Lower leg skin (tissue), 4 donors: ENCODE measurements at regions not wholly inside any gene's neighbourhood (a gene's known extent, or its start where the extent isn't known, plus 50 kb on each side); places are given as distances from the start of the nearest gene placed in this dataset.

Experiments
- DNase-seq, 2 donors: peaks; one replicate each; pipeline ENCODE4 v3.0.0-alpha.2; 2019; ENCODE audit warnings: low spot score in 2 of 2
- H3K4me3 ChIP-seq: fragments of 200-600 bp; sonication (generic); 2 replicates; pipeline ENCODE4 v1.5.1; 2017; ENCODE audit warnings: mild to moderate bottlenecking, low read depth; ENCODE audit not compliant: poor library complexity, severe bottlenecking
- CTCF ChIP-seq, 3 donors: fragments of 450-650 bp; IDR thresholded peaks; one replicate each; pipeline ENCODE4 v1.5.1; 2016; ENCODE audit warnings: antibody characterized with exemption in 3 of 3, mild to moderate bottlenecking in 3 of 3, moderate library complexity in 2 of 3
- POLR2A ChIP-seq, 2 donors: fragments of 450-650 bp; IDR thresholded peaks; one replicate each; pipeline ENCODE4 v1.6.1; 2016 to 2017; ENCODE audit warnings: antibody characterized with exemption in 2 of 2, mild to moderate bottlenecking in 1 of 2, moderate library complexity in 1 of 2
- WGBS, 2 donors: methylation state at CpG; one replicate each; pipeline ENCODE4 v1.1.5; 2018; 5-methylcytosine and 5-hydroxymethylcytosine counted together
- intact Hi-C: fragments of 100-400 bp; cut with DNase I; formaldehyde crosslinking; loops from one replicate; pipeline ENCODE4 v1.15.0; 2023; ENCODE audit warnings: low total_unique reads

- no peak for DNase-seq
- H3K4me3 ChIP-seq, result no peak overlapping the region
- intact Hi-C loops, result no loop called here
- no peak for TF ChIP-seq CTCF (IDR thresholded peaks at IDR 0.05)
- no peak for TF ChIP-seq POLR2A (IDR thresholded peaks at IDR 0.05)
- 52 to 58% methylated on average over 10 of the region's 10 CpGs for WGBS, 2 donors
Measured at GRCh38 chr20:48538058-48538825, 289.6 kb downstream of the PREX1 start.

GRCh38 chr20:48536206-48536605 is 291.6 kb downstream of the PREX1 start:
- 40 to 44% methylated on average over 2 of the region's 2 CpGs for WGBS, 2 donors
- DNase-seq, result no peak
- H3K4me3 ChIP-seq, result no peak overlapping the region
- intact Hi-C loops, result no loop called here
- TF ChIP-seq CTCF (IDR thresholded peaks at IDR 0.05) (no peak), POLR2A (IDR thresholded peaks at IDR 0.05) (no peak)

GRCh38 chr20:48535556-48535955 is 292.2 kb downstream of the PREX1 start:
- WGBS, 2 donors, result 85 to 92% methylated on average over 4 to 5 of the region's 5 CpGs
- no peak for DNase-seq
- TF ChIP-seq CTCF (IDR thresholded peaks at IDR 0.05) (no peak), POLR2A (IDR thresholded peaks at IDR 0.05) (no peak)

GRCh38 chr20:48532028-48532427 is 295.8 kb downstream of the PREX1 start:
- intact Hi-C loops, result no loop called here
- WGBS, 2 donors, result 79 to 86% methylated on average over 2 of the region's 2 CpGs
- peak in 1 of 2 donors; percentile 15 for DNase-seq

More at GRCh38 chr20:48535556-48535955, 292.2 kb downstream of the PREX1 start:
- intact Hi-C loops, result no loop called here
- no peak overlapping the region for H3K4me3 ChIP-seq

GRCh38 chr20:48531505-48531904 is 296.3 kb downstream of the PREX1 start:
- TF ChIP-seq POLR2A (IDR thresholded peaks at IDR 0.05), result no peak
- no peak for TF ChIP-seq CTCF (IDR thresholded peaks at IDR 0.05)
- 52 to 62% methylated on average over 2 of the region's 2 CpGs for WGBS, 2 donors
- intact Hi-C loops, result no loop called here
- DNase-seq, result peak in 1 of 2 donors; percentile 49
- no peak overlapping the region for H3K4me3 ChIP-seq

More at GRCh38 chr20:48532028-48532427, 295.8 kb downstream of the PREX1 start:
- no peak overlapping the region for H3K4me3 ChIP-seq
- TF ChIP-seq POLR2A (IDR thresholded peaks at IDR 0.05) (no peak), CTCF (IDR thresholded peaks at IDR 0.05) (no peak)
